ENCODE measurements at regions not wholly inside any gene's neighbourhood (a gene's known extent, or its start where the extent isn't known, plus 50 kb on each side); places are given as distances from the start of the nearest gene placed in this dataset.
"Not testable (repeated sequence)": the region's sequence is repeated elsewhere in the genome, so short reads cannot be mapped to it uniquely, and the experiment has no call there.

- H3K4me2 ChIP-seq (ENCODE audit: insufficient read depth, insufficient read length, low read length), result no peak overlapping the region
- H3K56ac ChIP-seq (ENCODE audit: insufficient read length, low read depth, low read length), result no peak overlapping the region
- H4K91ac ChIP-seq (ENCODE audit: insufficient read length, low read depth, low read length), result no peak overlapping the region
- no peaks in the 10 kb centered on the region for H3K79me1 ChIP-seq (ENCODE audit: insufficient read depth, low read depth, low read length, poor library complexity, severe bottlenecking)
- TF ChIP-seq, protein P1, sequence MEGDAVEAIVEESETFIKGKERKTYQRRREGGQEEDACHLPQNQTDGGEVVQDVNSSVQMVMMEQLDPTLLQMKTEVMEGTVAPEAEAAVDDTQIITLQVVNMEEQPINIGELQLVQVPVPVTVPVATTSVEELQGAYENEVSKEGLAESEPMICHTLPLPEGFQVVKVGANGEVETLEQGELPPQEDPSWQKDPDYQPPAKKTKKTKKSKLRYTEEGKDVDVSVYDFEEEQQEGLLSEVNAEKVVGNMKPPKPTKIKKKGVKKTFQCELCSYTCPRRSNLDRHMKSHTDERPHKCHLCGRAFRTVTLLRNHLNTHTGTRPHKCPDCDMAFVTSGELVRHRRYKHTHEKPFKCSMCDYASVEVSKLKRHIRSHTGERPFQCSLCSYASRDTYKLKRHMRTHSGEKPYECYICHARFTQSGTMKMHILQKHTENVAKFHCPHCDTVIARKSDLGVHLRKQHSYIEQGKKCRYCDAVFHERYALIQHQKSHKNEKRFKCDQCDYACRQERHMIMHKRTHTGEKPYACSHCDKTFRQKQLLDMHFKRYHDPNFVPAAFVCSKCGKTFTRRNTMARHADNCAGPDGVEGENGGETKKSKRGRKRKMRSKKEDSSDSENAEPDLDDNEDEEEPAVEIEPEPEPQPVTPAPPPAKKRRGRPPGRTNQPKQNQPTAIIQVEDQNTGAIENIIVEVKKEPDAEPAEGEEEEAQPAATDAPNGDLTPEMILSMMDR (conservative IDR thresholded peaks at IDR 0.05), result no peak
- no peak overlapping the region for H3T11ph ChIP-seq (ENCODE audit: low read length)
- no peak overlapping the region for H3K4ac ChIP-seq (ENCODE audit: low read depth, low read length)
- H4K20me1 ChIP-seq (ENCODE audit: control insufficient read depth, insufficient read depth, insufficient read length), result no peaks in the 10 kb centered on the region
- H2BK15ac ChIP-seq (ENCODE audit: low read depth, low read length), result no peak overlapping the region
- no peaks in the 10 kb centered on the region for H3K23me2 ChIP-seq (ENCODE audit: insufficient read length, low read depth, low read length, poor library complexity, severe bottlenecking)
- H3K4me1 Mint-ChIP-seq, result peaks cover 4 to 5% of the 10 kb centered on the region in 2 experiments; a peak in 3 of 4 replicates
- H2AFZ ChIP-seq (ENCODE audit: low read length), result no peak overlapping the region
- H2AK5ac ChIP-seq (ENCODE audit: insufficient read length, low read length), result no peak overlapping the region
- no peaks in the 10 kb centered on the region for H3K27me3 ChIP-seq (ENCODE audit: insufficient read depth, low read length)
- no peaks in the 10 kb centered on the region for H3K9me3 Mint-ChIP-seq
- no peak overlapping the region for H4K5ac ChIP-seq (ENCODE audit: insufficient read length, low read depth, low read length)
- H3K27me3 Mint-ChIP-seq (ENCODE audit: low read depth), result no peaks in the 10 kb centered on the region
- H3K4me3 Mint-ChIP-seq, result no peak overlapping the region
- H3K9ac ChIP-seq (ENCODE audit: extremely low read depth, insufficient read length, low read length), result no peak overlapping the region
- no peaks in the 10 kb centered on the region for H3K9me3 ChIP-seq (ENCODE audit: control insufficient read depth, low read depth, low read length)
- no peaks in the 10 kb centered on the region; the same call in 1 of the 2 replicates for H3K4me1 ChIP-seq (ENCODE audit: insufficient read depth, low read length)
- no peak overlapping the region for H2BK12ac ChIP-seq (ENCODE audit: insufficient read length, low read depth, low read length)
- no CpG with 5 or more reads among the region's 3 CpGs for WGBS (ENCODE audit: extremely low coverage, insufficient read length, low lambda C conversion rate)
- no peak overlapping the region for H2BK20ac ChIP-seq (ENCODE audit: low read depth, low read length, poor library complexity, severe bottlenecking)
- H4K8ac ChIP-seq (replicated peaks; ENCODE audit: insufficient read length, low read depth, low read length), result no peak overlapping the region
- no peak overlapping the region for H3K27ac ChIP-seq (ENCODE audit: insufficient read length, low read depth, low read length)
- H3K14ac ChIP-seq (ENCODE audit: insufficient read depth, low read length), result no peak overlapping the region
- H2BK5ac ChIP-seq (ENCODE audit: insufficient read length, low read length), result no peak overlapping the region
- H3K23ac ChIP-seq (ENCODE audit: insufficient read length, low read depth, low read length), result no peak overlapping the region
- no peak overlapping the region for H3K18ac ChIP-seq (ENCODE audit: insufficient read length, low read depth, low read length)
- no peaks in the 10 kb centered on the region for H3K36me3 Mint-ChIP-seq (ENCODE audit: insufficient read depth in 1 of 3, low read depth in 3 of 3)
- H3K79me2 ChIP-seq (ENCODE audit: insufficient read depth, low read length), result no peaks in the 10 kb centered on the region
- DNase-seq, result no peak
- no peak overlapping the region for H2BK120ac ChIP-seq (ENCODE audit: low read depth, low read length, poor library complexity, severe bottlenecking)
- H3K27ac Mint-ChIP-seq, result no peak overlapping the region
Measured at GRCh38 chr9:29625931-29626330, 2052.7 kb upstream of the C9orf72 start.

GRCh38 chr9:29628856-29629255 lies 2055.6 kb upstream of the C9orf72 start:
- H3K4me1 Mint-ChIP-seq; H2AK5ac ChIP-seq (ENCODE audit: insufficient read length, low read length); H2BK120ac ChIP-seq (ENCODE audit: low read depth, low read length, poor library complexity, severe bottlenecking); H3K18ac ChIP-seq (ENCODE audit: insufficient read length, low read depth, low read length); H3K4ac ChIP-seq (ENCODE audit: low read depth, low read length); H3K27ac ChIP-seq (ENCODE audit: insufficient read length, low read depth, low read length); H3K23me2 ChIP-seq (ENCODE audit: insufficient read length, low read depth, low read length, poor library complexity, severe bottlenecking); H4K91ac ChIP-seq (ENCODE audit: insufficient read length, low read depth, low read length); H3K27ac Mint-ChIP-seq; H2BK15ac ChIP-seq (ENCODE audit: low read depth, low read length); H3K4me2 ChIP-seq (ENCODE audit: insufficient read depth, insufficient read length, low read length); H3T11ph ChIP-seq (ENCODE audit: low read length); H2BK20ac ChIP-seq (ENCODE audit: low read depth, low read length, poor library complexity, severe bottlenecking); H3K27me3 Mint-ChIP-seq (ENCODE audit: low read depth); H4K20me1 ChIP-seq (ENCODE audit: control insufficient read depth, insufficient read depth, insufficient read length); H3K36me3 Mint-ChIP-seq (ENCODE audit: insufficient read depth in 1 of 3, low read depth in 3 of 3); H4K5ac ChIP-seq (ENCODE audit: insufficient read length, low read depth, low read length); H3K23ac ChIP-seq (ENCODE audit: insufficient read length, low read depth, low read length); H2BK12ac ChIP-seq (ENCODE audit: insufficient read length, low read depth, low read length); H3K4me3 Mint-ChIP-seq; H4K8ac ChIP-seq (replicated peaks; ENCODE audit: insufficient read length, low read depth, low read length); H3K27me3 ChIP-seq (ENCODE audit: insufficient read depth, low read length); H3K9me3 Mint-ChIP-seq; H2BK5ac ChIP-seq (ENCODE audit: insufficient read length, low read length); H3K79me2 ChIP-seq (ENCODE audit: insufficient read depth, low read length); H2AFZ ChIP-seq (ENCODE audit: low read length); H3K79me1 ChIP-seq (ENCODE audit: insufficient read depth, low read depth, low read length, poor library complexity, severe bottlenecking); H3K9me3 ChIP-seq (ENCODE audit: control insufficient read depth, low read depth, low read length); H3K9ac ChIP-seq (ENCODE audit: extremely low read depth, insufficient read length, low read length); H3K14ac ChIP-seq (ENCODE audit: insufficient read depth, low read length); H3K4me1 ChIP-seq (ENCODE audit: insufficient read depth, low read length); H3K56ac ChIP-seq (ENCODE audit: insufficient read length, low read depth, low read length); DNase-seq: not testable (repeated sequence)
- WGBS (ENCODE audit: extremely low coverage, insufficient read length, low lambda C conversion rate), result no CpG with 5 or more reads among the region's 1 CpG

Data from H9 (cell line).